ENCODE measurements at regions not wholly inside any gene's neighbourhood (a gene's known extent, or its start where the extent isn't known, plus 50 kb on each side); places are given as distances from the start of the nearest gene placed in this dataset.

GRCh38 chr6:168153553-168153952, 74.5 kb upstream of the FRMD1 start:
- no peak overlapping the region for H3K4me3 ChIP-seq (ENCODE audit: low read depth, low read length)
- H3K9me3 ChIP-seq (ENCODE audit: control insufficient read depth, insufficient read depth, low read depth, low read length), result no peaks in the 10 kb centered on the region
- H3K9ac ChIP-seq (ENCODE audit: low read length), result no peak overlapping the region
- H3K4me1 ChIP-seq (ENCODE audit: control insufficient read depth, insufficient read depth, low read length), result peaks cover 27% of the 10 kb centered on the region
- no peaks in the 10 kb centered on the region for H3K27me3 ChIP-seq (ENCODE audit: control insufficient read depth, insufficient read depth, low read length)
- no peak overlapping the region for H3K27ac ChIP-seq (ENCODE audit: low read depth, low read length)
- no peaks in the 10 kb centered on the region for H3K36me3 ChIP-seq (ENCODE audit: control insufficient read depth, insufficient read depth, low read length)

- no peaks in the 10 kb centered on the region for H3K9me3 ChIP-seq (ENCODE audit: control insufficient read depth, insufficient read depth, low read depth, low read length)
Measured at GRCh38 chr6:168152980-168153379, 74.0 kb upstream of the FRMD1 start.

GRCh38 chr6:168152306-168152963, 73.4 kb upstream of the FRMD1 start:
- H3K9me3 ChIP-seq (ENCODE audit: control insufficient read depth, insufficient read depth, low read depth, low read length), result no peaks in the 10 kb centered on the region
- no peaks in the 10 kb centered on the region for H3K36me3 ChIP-seq (ENCODE audit: control insufficient read depth, insufficient read depth, low read length)
- peaks cover 16% of the 10 kb centered on the region for H3K4me1 ChIP-seq (ENCODE audit: control insufficient read depth, insufficient read depth, low read length)

More at GRCh38 chr6:168152980-168153379, 74.0 kb upstream of the FRMD1 start:
- Histone ChIP-seq H3K36me3 (ENCODE audit: control insufficient read depth, insufficient read depth, low read length) (no peaks in the 10 kb centered on the region), H3K9ac (ENCODE audit: low read length) (no peak overlapping the region), H3K27me3 (ENCODE audit: control insufficient read depth, insufficient read depth, low read length) (no peaks in the 10 kb centered on the region), H3K4me1 (ENCODE audit: control insufficient read depth, insufficient read depth, low read length) (peaks cover 21% of the 10 kb centered on the region), H3K4me3 (ENCODE audit: low read depth, low read length) (no peak overlapping the region), H3K27ac (ENCODE audit: low read depth, low read length) (no peak overlapping the region)

GRCh38 chr6:168150551-168151320, 71.7 kb upstream of the FRMD1 start:
- Histone ChIP-seq H3K4me3 (ENCODE audit: low read depth, low read length) (no peak overlapping the region), H3K9me3 (ENCODE audit: control insufficient read depth, insufficient read depth, low read depth, low read length) (no peaks in the 10 kb centered on the region), H3K4me1 (ENCODE audit: control insufficient read depth, insufficient read depth, low read length) (0 out of 2 replicates have a peak, but pooled peaks cover 9% of the 10 kb centered on the region), H3K9ac (ENCODE audit: low read length) (no peak overlapping the region), H3K27me3 (ENCODE audit: control insufficient read depth, insufficient read depth, low read length) (no peaks in the 10 kb centered on the region), H3K27ac (ENCODE audit: low read depth, low read length) (no peak overlapping the region), H3K36me3 (ENCODE audit: control insufficient read depth, insufficient read depth, low read length) (no peaks in the 10 kb centered on the region)

More at GRCh38 chr6:168152306-168152963, 73.4 kb upstream of the FRMD1 start:
- H3K9ac ChIP-seq (ENCODE audit: low read length), result no peak overlapping the region
- H3K4me3 ChIP-seq (ENCODE audit: low read depth, low read length), result no peak overlapping the region
- H3K27ac ChIP-seq (ENCODE audit: low read depth, low read length), result no peak overlapping the region
- no peaks in the 10 kb centered on the region for H3K27me3 ChIP-seq (ENCODE audit: control insufficient read depth, insufficient read depth, low read length)

GRCh38 chr6:168149015-168149414, 70.0 kb upstream of the FRMD1 start:
- Histone ChIP-seq H3K9ac (ENCODE audit: low read length) (no peak overlapping the region), H3K27ac (ENCODE audit: low read depth, low read length) (no peak overlapping the region), H3K36me3 (ENCODE audit: control insufficient read depth, insufficient read depth, low read length) (no peaks in the 10 kb centered on the region), H3K27me3 (ENCODE audit: control insufficient read depth, insufficient read depth, low read length) (no peaks in the 10 kb centered on the region), H3K4me1 (ENCODE audit: control insufficient read depth, insufficient read depth, low read length) (0 out of 2 replicates have a peak, but pooled peaks cover 4% of the 10 kb centered on the region), H3K4me3 (ENCODE audit: low read depth, low read length) (no peak overlapping the region), H3K9me3 (ENCODE audit: control insufficient read depth, insufficient read depth, low read depth, low read length) (no peaks in the 10 kb centered on the region)

GRCh38 chr6:168148231-168148849, 69.3 kb upstream of the FRMD1 start:
- Histone ChIP-seq H3K4me3 (ENCODE audit: low read depth, low read length) (no peak overlapping the region), H3K27me3 (ENCODE audit: control insufficient read depth, insufficient read depth, low read length) (no peaks in the 10 kb centered on the region)

GRCh38 chr6:168147205-168147738, 68.3 kb upstream of the FRMD1 start:
- no peak overlapping the region for H3K4me3 ChIP-seq (ENCODE audit: low read depth, low read length)
- no peak overlapping the region for H3K9ac ChIP-seq (ENCODE audit: low read length)
- no peak overlapping the region for H3K27ac ChIP-seq (ENCODE audit: low read depth, low read length)
- no peaks in the 10 kb centered on the region for H3K27me3 ChIP-seq (ENCODE audit: control insufficient read depth, insufficient read depth, low read length)
- no peaks in the 10 kb centered on the region for H3K36me3 ChIP-seq (ENCODE audit: control insufficient read depth, insufficient read depth, low read length)
- no peaks in the 10 kb centered on the region for H3K4me1 ChIP-seq (ENCODE audit: control insufficient read depth, insufficient read depth, low read length)
- no peaks in the 10 kb centered on the region for H3K9me3 ChIP-seq (ENCODE audit: control insufficient read depth, insufficient read depth, low read depth, low read length)

More at GRCh38 chr6:168148231-168148849, 69.3 kb upstream of the FRMD1 start:
- Histone ChIP-seq H3K27ac (ENCODE audit: low read depth, low read length) (no peak overlapping the region), H3K4me1 (ENCODE audit: control insufficient read depth, insufficient read depth, low read length) (0 out of 2 replicates have a peak, but pooled peaks cover 4% of the 10 kb centered on the region), H3K9me3 (ENCODE audit: control insufficient read depth, insufficient read depth, low read depth, low read length) (no peaks in the 10 kb centered on the region), H3K9ac (ENCODE audit: low read length) (no peak overlapping the region), H3K36me3 (ENCODE audit: control insufficient read depth, insufficient read depth, low read length) (no peaks in the 10 kb centered on the region)

GRCh38 chr6:168145747-168146596, 67.0 kb upstream of the FRMD1 start:
- Histone ChIP-seq H3K9me3 (ENCODE audit: control insufficient read depth, insufficient read depth, low read depth, low read length) (no peaks in the 10 kb centered on the region), H3K4me3 (ENCODE audit: low read depth, low read length) (no peak overlapping the region), H3K9ac (ENCODE audit: low read length) (no peak overlapping the region), H3K36me3 (ENCODE audit: control insufficient read depth, insufficient read depth, low read length) (no peaks in the 10 kb centered on the region), H3K27ac (ENCODE audit: low read depth, low read length) (no peak overlapping the region), H3K4me1 (ENCODE audit: control insufficient read depth, insufficient read depth, low read length) (no peaks in the 10 kb centered on the region), H3K27me3 (ENCODE audit: control insufficient read depth, insufficient read depth, low read length) (no peaks in the 10 kb centered on the region)

GRCh38 chr6:168139121-168139520, 60.1 kb upstream of the FRMD1 start:
- Histone ChIP-seq H3K9me3 (ENCODE audit: control insufficient read depth, insufficient read depth, low read depth, low read length) (no peaks in the 10 kb centered on the region), H3K4me1 (ENCODE audit: control insufficient read depth, insufficient read depth, low read length) (no peaks in the 10 kb centered on the region), H3K27ac (ENCODE audit: low read depth, low read length) (no peak overlapping the region), H3K36me3 (ENCODE audit: control insufficient read depth, insufficient read depth, low read length) (no peaks in the 10 kb centered on the region), H3K27me3 (ENCODE audit: control insufficient read depth, insufficient read depth, low read length) (peaks cover under 1% of the 10 kb centered on the region; the same call in 1 of the 2 replicates), H3K9ac (ENCODE audit: low read length) (no peak overlapping the region), H3K4me3 (ENCODE audit: low read depth, low read length) (no peak overlapping the region)

GRCh38 chr6:168138436-168138835, 59.4 kb upstream of the FRMD1 start:
- Histone ChIP-seq H3K4me1 (ENCODE audit: control insufficient read depth, insufficient read depth, low read length) (0 out of 2 replicates have a peak, but pooled peaks cover under 1% of the 10 kb centered on the region), H3K9me3 (ENCODE audit: control insufficient read depth, insufficient read depth, low read depth, low read length) (no peaks in the 10 kb centered on the region), H3K27me3 (ENCODE audit: control insufficient read depth, insufficient read depth, low read length) (peaks cover 6% of the 10 kb centered on the region), H3K36me3 (ENCODE audit: control insufficient read depth, insufficient read depth, low read length) (no peaks in the 10 kb centered on the region), H3K9ac (ENCODE audit: low read length) (no peak overlapping the region), H3K4me3 (ENCODE audit: low read depth, low read length) (no peak overlapping the region), H3K27ac (ENCODE audit: low read depth, low read length) (no peak overlapping the region)
